Skeletal muscle satellite cell (primary cell): ENCODE measurements at regions not wholly inside any gene's neighbourhood (a gene's known extent, or its start where the extent isn't known, plus 50 kb on each side); places are given as distances from the start of the nearest gene placed in this dataset.

ENCODE experiments used
- H3K27me3 ChIP-seq: 2 replicates; pipeline ENCODE4 v1.7.0; 2013; ENCODE audit warnings: low read length; ENCODE audit not compliant: control insufficient read depth, insufficient read depth
- H3K36me3 ChIP-seq: 2 replicates; pipeline ENCODE4 v1.7.0; 2013; ENCODE audit warnings: mild to moderate bottlenecking, control low read depth, low read length; ENCODE audit not compliant: insufficient read depth
- H3K4me1 ChIP-seq: 2 replicates; pipeline ENCODE4 v1.7.0; 2013; ENCODE audit warnings: low read length; ENCODE audit not compliant: control insufficient read depth, insufficient read depth
- H3K4me2 ChIP-seq: 2 replicates; pipeline ENCODE4 v1.7.0; 2013; ENCODE audit warnings: mild to moderate bottlenecking, low read length
- H3K4me3 ChIP-seq: 2 replicates; pipeline ENCODE4 v1.7.0; 2013; ENCODE audit warnings: low read length
- H3K9ac ChIP-seq: 2 replicates; pipeline ENCODE4 v1.7.0; 2013; ENCODE audit warnings: mild to moderate bottlenecking, low read depth, low read length, moderate library complexity
- H3K9me3 ChIP-seq: replicated peaks from 2 replicates; pipeline ENCODE4 v1.7.0; 2013; ENCODE audit warnings: mild to moderate bottlenecking, control low read depth, low read length

- H3K4me1 ChIP-seq: no peaks in the 10 kb centered on the region
- no peaks in the 10 kb centered on the region for H3K9me3 ChIP-seq
- H3K4me2 ChIP-seq: no peak overlapping the region
- no peak overlapping the region for H3K9ac ChIP-seq
- no peak overlapping the region for H3K4me3 ChIP-seq
- H3K27me3 ChIP-seq: no peaks in the 10 kb centered on the region
- H3K36me3 ChIP-seq: no peaks in the 10 kb centered on the region
Measured at GRCh38 chr5:112646139-112646936, 91.3 kb upstream of the APC start.

DNA sequence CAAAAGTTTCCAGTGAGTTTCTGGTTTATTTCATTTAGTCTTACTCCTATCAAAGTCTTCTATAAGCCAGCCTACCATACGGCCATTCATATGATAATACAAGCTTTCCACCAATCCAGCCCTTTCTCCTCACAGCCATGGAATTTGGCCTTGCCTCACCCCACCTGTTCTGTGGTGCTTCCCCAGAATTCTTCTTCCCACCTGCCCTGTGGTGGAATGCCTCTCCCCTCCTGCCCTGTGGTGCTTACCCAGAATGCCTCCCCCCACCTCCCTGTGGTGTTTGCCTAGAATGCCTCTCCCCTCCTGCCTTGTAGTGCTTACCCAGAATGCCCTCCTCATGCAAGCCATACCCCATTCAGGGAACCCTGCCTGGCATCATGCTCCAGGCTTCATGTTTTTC, 90.3 kb upstream of the APC start:
- no peaks in the 10 kb centered on the region for H3K4me1 ChIP-seq
- H3K27me3 ChIP-seq: no peaks in the 10 kb centered on the region
- no peak overlapping the region for H3K4me3 ChIP-seq
- H3K4me2 ChIP-seq: no peak overlapping the region
- H3K9ac ChIP-seq: no peak overlapping the region
- H3K36me3 ChIP-seq: no peaks in the 10 kb centered on the region
- H3K9me3 ChIP-seq: no peaks in the 10 kb centered on the region

DNA sequence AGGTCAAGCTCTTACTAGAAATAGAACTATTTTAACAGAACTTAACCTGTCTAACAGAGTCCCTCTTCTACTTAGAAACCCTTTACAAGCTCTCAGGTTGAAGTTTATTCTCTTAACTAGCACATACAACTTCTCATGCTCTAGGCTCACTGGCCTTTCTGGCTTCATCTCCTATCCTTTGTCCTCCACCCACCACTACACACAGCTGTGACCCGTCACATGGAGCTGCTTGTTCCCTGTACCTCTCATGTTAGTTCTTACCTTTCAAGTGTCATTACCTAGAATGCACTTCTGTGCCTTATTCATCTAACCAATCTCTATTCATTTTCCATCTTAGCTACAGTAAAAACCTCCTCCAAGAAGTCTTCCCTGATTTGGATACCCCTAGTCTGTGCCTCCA, 89.4 kb upstream of the APC start:
- Histone ChIP-seq H3K9ac (no peak overlapping the region), H3K9me3 (no peaks in the 10 kb centered on the region), H3K4me1 (no peaks in the 10 kb centered on the region), H3K27me3 (no peaks in the 10 kb centered on the region), H3K4me3 (no peak overlapping the region), H3K36me3 (no peaks in the 10 kb centered on the region), H3K4me2 (no peak overlapping the region)

GRCh38 chr5:112649882-112650281, 87.8 kb upstream of the APC start:
- no peak overlapping the region for H3K4me2 ChIP-seq
- no peaks in the 10 kb centered on the region for H3K27me3 ChIP-seq
- H3K9me3 ChIP-seq: no peaks in the 10 kb centered on the region
- H3K4me3 ChIP-seq: no peak overlapping the region
- H3K4me1 ChIP-seq: no peaks in the 10 kb centered on the region
- no peak overlapping the region for H3K9ac ChIP-seq
- no peaks in the 10 kb centered on the region for H3K36me3 ChIP-seq

- Histone ChIP-seq H3K9ac (no peak overlapping the region), H3K36me3 (no peaks in the 10 kb centered on the region), H3K27me3 (no peaks in the 10 kb centered on the region), H3K4me3 (no peak overlapping the region), H3K4me2 (no peak overlapping the region), H3K4me1 (no peaks in the 10 kb centered on the region), H3K9me3 (no peaks in the 10 kb centered on the region)
Measured at GRCh38 chr5:112653638-112654205, 84.0 kb upstream of the APC start.

DNA sequence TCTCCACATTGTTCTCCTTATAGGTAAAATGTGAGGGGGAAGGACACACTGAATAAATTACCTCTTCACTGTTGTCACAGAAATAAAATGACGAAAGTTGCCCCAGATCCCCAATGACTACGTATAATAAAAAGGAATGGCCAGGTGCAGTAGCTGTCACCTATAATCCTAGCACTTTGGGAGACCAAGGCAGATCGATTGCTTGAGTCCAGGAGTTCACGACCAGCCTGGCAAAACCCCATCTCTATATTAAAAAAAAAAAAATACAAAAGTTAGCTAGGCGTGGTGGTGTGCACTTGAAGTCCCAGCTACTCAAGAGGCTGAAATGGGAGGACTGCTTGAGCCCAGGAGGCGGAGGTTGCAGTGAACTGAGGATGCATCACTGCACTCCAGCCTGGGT, 82.2 kb upstream of the APC start:
- no peaks in the 10 kb centered on the region for H3K27me3 ChIP-seq
- H3K4me3 ChIP-seq: no peak overlapping the region
- no peaks in the 10 kb centered on the region for H3K36me3 ChIP-seq
- no peaks in the 10 kb centered on the region for H3K9me3 ChIP-seq
- no peaks in the 10 kb centered on the region for H3K4me1 ChIP-seq
- no peak overlapping the region for H3K4me2 ChIP-seq
- no peak overlapping the region for H3K9ac ChIP-seq

DNA sequence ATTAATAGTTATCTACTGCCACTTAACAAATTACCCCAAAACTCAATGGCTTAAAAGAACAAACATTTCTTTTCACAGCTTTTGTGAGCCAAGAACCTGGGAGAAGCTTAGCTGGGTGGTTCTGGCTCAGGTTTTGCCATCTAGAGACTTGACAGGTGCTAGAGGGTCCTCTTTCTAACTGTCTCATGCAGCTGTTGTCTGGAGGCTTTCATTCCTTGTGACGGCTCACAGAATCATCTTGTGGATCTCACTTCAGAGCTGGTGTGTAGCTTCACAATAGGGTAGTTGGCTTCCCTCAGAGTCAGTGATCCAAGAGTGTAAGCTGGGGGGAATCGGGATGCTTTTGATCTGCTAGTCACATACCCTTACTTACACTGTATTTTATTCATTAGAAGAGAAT, 81.2 kb upstream of the APC start:
- no peaks in the 10 kb centered on the region for H3K27me3 ChIP-seq
- no peaks in the 10 kb centered on the region for H3K36me3 ChIP-seq
- H3K4me3 ChIP-seq: no peak overlapping the region
- H3K9me3 ChIP-seq: no peaks in the 10 kb centered on the region
- H3K4me2 ChIP-seq: no peak overlapping the region
- no peaks in the 10 kb centered on the region for H3K4me1 ChIP-seq
- no peak overlapping the region for H3K9ac ChIP-seq

DNA sequence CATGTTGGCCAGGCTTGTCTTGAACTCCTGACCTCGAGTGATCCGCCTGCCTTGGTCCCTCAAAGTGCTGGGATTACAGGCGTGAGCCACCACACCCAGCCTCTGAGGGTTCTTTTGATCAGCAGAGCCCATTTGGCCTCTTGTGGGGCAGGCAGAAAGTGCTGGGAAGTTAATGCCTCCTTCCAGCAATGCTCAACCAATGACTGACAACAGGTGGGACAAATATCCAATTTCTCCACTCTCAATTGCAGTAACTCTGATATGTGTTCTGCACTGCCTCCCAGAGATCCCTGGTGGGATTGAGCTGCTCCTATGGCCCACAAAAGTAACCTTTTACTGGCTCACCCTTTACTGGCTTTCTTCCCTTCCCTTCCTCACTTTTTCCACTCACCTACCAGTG, 79.9 kb upstream of the APC start:
- Histone ChIP-seq H3K36me3 (no peaks in the 10 kb centered on the region), H3K4me2 (no peak overlapping the region), H3K9ac (no peak overlapping the region), H3K9me3 (no peaks in the 10 kb centered on the region), H3K4me1 (no peaks in the 10 kb centered on the region), H3K27me3 (no peaks in the 10 kb centered on the region), H3K4me3 (no peak overlapping the region)

GRCh38 chr5:112660359-112660758, 77.3 kb upstream of the APC start:
- Histone ChIP-seq H3K27me3 (no peaks in the 10 kb centered on the region), H3K9ac (no peak overlapping the region), H3K9me3 (no peaks in the 10 kb centered on the region), H3K4me2 (no peak overlapping the region), H3K4me1 (no peaks in the 10 kb centered on the region), H3K36me3 (no peaks in the 10 kb centered on the region), H3K4me3 (no peak overlapping the region)

DNA sequence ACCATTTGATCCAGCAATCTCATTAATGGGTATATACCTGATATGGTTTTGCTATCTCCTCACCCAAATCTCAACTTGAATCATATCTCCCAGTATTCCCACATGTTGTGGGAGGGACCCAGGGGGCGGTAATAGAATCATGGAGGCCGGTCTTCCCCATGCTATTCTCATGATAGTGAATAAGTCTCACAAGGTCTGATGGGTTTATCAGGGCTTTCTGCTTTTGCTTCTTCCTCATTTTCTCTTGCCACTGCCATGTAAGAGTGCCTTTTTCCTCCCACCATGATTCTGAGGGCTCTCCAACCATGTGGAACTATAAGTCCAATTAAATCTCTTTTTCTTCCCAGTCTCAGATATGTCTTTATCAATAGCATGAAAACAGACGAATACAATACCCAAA, 74.5 kb upstream of the APC start:
- Histone ChIP-seq H3K4me3 (no peak overlapping the region), H3K27me3 (no peaks in the 10 kb centered on the region), H3K4me1 (no peaks in the 10 kb centered on the region), H3K9me3 (no peaks in the 10 kb centered on the region), H3K4me2 (no peak overlapping the region), H3K9ac (no peak overlapping the region), H3K36me3 (no peaks in the 10 kb centered on the region)

DNA sequence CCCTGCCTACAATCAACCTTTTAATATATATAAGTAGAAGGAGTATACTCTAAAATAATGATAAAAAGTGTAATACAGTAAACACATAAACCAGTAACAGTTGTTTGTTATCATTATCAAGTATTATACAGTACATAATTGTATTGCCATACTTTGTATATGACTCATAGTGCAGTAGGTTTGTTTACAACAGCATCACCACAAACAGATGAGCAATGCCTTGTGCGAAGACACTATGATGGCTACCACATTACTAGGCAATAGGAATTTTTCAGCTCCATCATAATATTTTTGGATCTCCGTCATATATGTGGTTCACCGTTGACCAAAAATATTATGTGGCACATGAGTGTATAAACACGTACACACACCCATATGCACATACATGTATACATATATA, 69.7 kb upstream of the APC start:
- no peaks in the 10 kb centered on the region for H3K27me3 ChIP-seq
- H3K4me1 ChIP-seq: no peaks in the 10 kb centered on the region
- H3K9me3 ChIP-seq: no peaks in the 10 kb centered on the region
- H3K4me3 ChIP-seq: no peak overlapping the region
- no peaks in the 10 kb centered on the region for H3K36me3 ChIP-seq
- H3K4me2 ChIP-seq: no peak overlapping the region
- H3K9ac ChIP-seq: no peak overlapping the region

- Histone ChIP-seq H3K4me2 (no peak overlapping the region), H3K4me1 (no peaks in the 10 kb centered on the region), H3K9ac (no peak overlapping the region), H3K9me3 (no peaks in the 10 kb centered on the region), H3K4me3 (no peak overlapping the region), H3K27me3 (no peaks in the 10 kb centered on the region), H3K36me3 (no peaks in the 10 kb centered on the region)
Measured at GRCh38 chr5:112668911-112669310, 68.8 kb upstream of the APC start.
